ENCODE measurements at regions not wholly inside any gene's neighbourhood (a gene's known extent, or its start where the extent isn't known, plus 50 kb on each side); places are given as distances from the start of the nearest gene placed in this dataset.

DNA sequence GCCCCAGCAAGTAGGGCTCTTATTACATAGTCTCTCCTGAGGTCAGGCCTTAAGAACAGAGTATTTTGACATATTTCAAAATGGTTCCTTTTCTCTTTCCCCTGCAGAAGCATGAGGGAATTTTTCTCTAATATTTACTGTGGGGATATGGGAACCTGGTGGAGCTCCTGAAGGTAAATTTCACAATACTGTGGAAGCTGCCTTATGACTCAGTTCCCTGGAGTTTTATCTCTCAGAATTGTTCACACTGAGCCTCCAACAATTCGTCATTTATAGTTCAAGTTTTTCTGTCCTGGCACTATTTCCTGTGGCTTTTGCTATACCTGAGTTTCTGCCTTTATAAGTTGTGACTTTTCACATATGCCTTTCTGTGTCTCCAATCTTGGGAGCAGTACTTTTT is 607.2 kb upstream of the NDST4 start:
- POLR2A ChIA-PET (ENCODE audit: unreplicated experiment) = interaction anchor here (0.8 kb wide), 1 partner anchor 9 kb away, joined by 4 read pairs; no protein-coding TSS in a partner anchor

GRCh38 chr4:115711575-115711974 is 598.2 kb upstream of the NDST4 start:
- intact Hi-C loops (cut with micrococcal nuclease) = no loop called here
- H2AFZ ChIP-seq (ENCODE audit: low read length) = no peak overlapping the region
- no peak overlapping the region for H3K9ac ChIP-seq (ENCODE audit: low read length)
- no peaks in the 10 kb centered on the region for H3K27me3 ChIP-seq (ENCODE audit: low read length)
- ATAC-seq (no peak), DNase-seq (peak; percentile 4)
- H3K4me2 ChIP-seq (ENCODE audit: low read length) = no peak overlapping the region
- H3K9me3 ChIP-seq (ENCODE audit: low read length) = no peaks in the 10 kb centered on the region
- H3K4me3 ChIP-seq (ENCODE audit: low read length) = no peak overlapping the region
- H3K4me1 ChIP-seq (ENCODE audit: insufficient read depth, low read length) = no peaks in the 10 kb centered on the region
- H3K27ac ChIP-seq (ENCODE audit: low read length) = no peak overlapping the region
- ChIA-PET POLR2A (ENCODE audit: unreplicated experiment) (interaction anchor here (0.6 kb wide), 1 partner anchor 9 kb away, joined by 4 read pairs; no protein-coding TSS in a partner anchor), CTCF (no interaction called here)
- TF ChIP-seq EZH2phosphoT487 (IDR thresholded peaks at IDR 0.05; ENCODE audit: borderline replicate concordance, low read length) (no peak), EZH2 (IDR thresholded peaks at IDR 0.05; ENCODE audit: low read length, unreplicated experiment) (no peak)
- TF ChIP-seq, protein P1, sequence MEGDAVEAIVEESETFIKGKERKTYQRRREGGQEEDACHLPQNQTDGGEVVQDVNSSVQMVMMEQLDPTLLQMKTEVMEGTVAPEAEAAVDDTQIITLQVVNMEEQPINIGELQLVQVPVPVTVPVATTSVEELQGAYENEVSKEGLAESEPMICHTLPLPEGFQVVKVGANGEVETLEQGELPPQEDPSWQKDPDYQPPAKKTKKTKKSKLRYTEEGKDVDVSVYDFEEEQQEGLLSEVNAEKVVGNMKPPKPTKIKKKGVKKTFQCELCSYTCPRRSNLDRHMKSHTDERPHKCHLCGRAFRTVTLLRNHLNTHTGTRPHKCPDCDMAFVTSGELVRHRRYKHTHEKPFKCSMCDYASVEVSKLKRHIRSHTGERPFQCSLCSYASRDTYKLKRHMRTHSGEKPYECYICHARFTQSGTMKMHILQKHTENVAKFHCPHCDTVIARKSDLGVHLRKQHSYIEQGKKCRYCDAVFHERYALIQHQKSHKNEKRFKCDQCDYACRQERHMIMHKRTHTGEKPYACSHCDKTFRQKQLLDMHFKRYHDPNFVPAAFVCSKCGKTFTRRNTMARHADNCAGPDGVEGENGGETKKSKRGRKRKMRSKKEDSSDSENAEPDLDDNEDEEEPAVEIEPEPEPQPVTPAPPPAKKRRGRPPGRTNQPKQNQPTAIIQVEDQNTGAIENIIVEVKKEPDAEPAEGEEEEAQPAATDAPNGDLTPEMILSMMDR (conservative IDR thresholded peaks at IDR 0.05; ENCODE audit: low read depth, low read length) = no peak
- no peaks in the 10 kb centered on the region for H3K9me2 ChIP-seq (replicated peaks; ENCODE audit: low read length)
- no peaks in the 10 kb centered on the region for H3F3A ChIP-seq (ENCODE audit: low read length, unreplicated experiment)
- no peaks in the 10 kb centered on the region for H4K20me1 ChIP-seq (ENCODE audit: low read length)
- H3K36me3 ChIP-seq (ENCODE audit: low read depth, low read length) = no peaks in the 10 kb centered on the region
- no peaks in the 10 kb centered on the region for H3K79me2 ChIP-seq (ENCODE audit: low read length)
- BruUV-seq (replicated peaks) = no TSS peak

More for the DNA sequence above, 607.2 kb upstream of the NDST4 start:
- no peaks in the 10 kb centered on the region for H4K20me1 ChIP-seq (ENCODE audit: low read length)
- no peaks in the 10 kb centered on the region for H3K27me3 ChIP-seq (ENCODE audit: low read length)
- H3K9me3 ChIP-seq (ENCODE audit: low read length) = no peaks in the 10 kb centered on the region
- H3K9me2 ChIP-seq (replicated peaks; ENCODE audit: low read length) = no peaks in the 10 kb centered on the region
- H3K4me3 ChIP-seq (ENCODE audit: low read length) = no peak overlapping the region
- TF ChIP-seq, protein P1 (conservative IDR thresholded peaks at IDR 0.05; ENCODE audit: low read depth, low read length) = no peak
- TF ChIP-seq EZH2 (IDR thresholded peaks at IDR 0.05; ENCODE audit: low read length, unreplicated experiment) (no peak), EZH2phosphoT487 (IDR thresholded peaks at IDR 0.05; ENCODE audit: borderline replicate concordance, low read length) (no peak)
- no peak overlapping the region for H3K4me2 ChIP-seq (ENCODE audit: low read length)
- ATAC-seq (peak; percentile 27), DNase-seq (peak; percentile 46)
- no peaks in the 10 kb centered on the region for H3K79me2 ChIP-seq (ENCODE audit: low read length)
- no TSS peak for BruUV-seq (replicated peaks)
- intact Hi-C loops (cut with micrococcal nuclease) = no loop called here
- H2AFZ ChIP-seq (ENCODE audit: low read length) = no peak overlapping the region
- H3K4me1 ChIP-seq (ENCODE audit: insufficient read depth, low read length) = no peaks in the 10 kb centered on the region
- H3F3A ChIP-seq (ENCODE audit: low read length, unreplicated experiment) = no peaks in the 10 kb centered on the region
- no peaks in the 10 kb centered on the region for H3K36me3 ChIP-seq (ENCODE audit: low read depth, low read length)
- H3K9ac ChIP-seq (ENCODE audit: low read length) = no peak overlapping the region
- H3K27ac ChIP-seq (ENCODE audit: low read length) = no peak overlapping the region
- CTCF ChIA-PET = no interaction called here

DNA sequence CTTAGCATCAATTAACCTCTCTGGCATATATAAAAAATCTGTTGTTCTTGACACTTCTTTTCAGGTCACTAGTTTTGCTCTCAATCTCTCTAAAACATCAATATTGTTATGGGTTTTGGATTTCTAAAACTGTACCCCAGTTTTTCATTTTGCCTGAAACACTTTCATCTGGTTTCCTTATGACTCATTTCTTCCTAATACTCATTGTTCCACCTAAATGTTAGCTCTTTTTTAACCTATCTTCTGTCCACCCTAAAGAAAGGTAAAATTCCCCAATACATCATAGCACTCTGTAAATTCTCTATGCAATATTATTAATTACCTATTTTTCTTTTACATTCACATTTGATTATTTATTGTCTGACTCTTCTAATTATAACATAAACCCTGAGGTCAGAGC is 575.5 kb upstream of the NDST4 start:
- H3K4me2 ChIP-seq (ENCODE audit: low read length) = no peak overlapping the region

More for the DNA sequence above, 575.5 kb upstream of the NDST4 start:
- H3K9me2 ChIP-seq (replicated peaks; ENCODE audit: low read length) = no peaks in the 10 kb centered on the region
- ATAC-seq (no peak), DNase-seq (no peak)
- BruUV-seq (replicated peaks) = no TSS peak
- H3K9me3 ChIP-seq (ENCODE audit: low read length) = no peaks in the 10 kb centered on the region
- no peaks in the 10 kb centered on the region for H3K79me2 ChIP-seq (ENCODE audit: low read length)
- H3K27me3 ChIP-seq (ENCODE audit: low read length) = no peaks in the 10 kb centered on the region
- H3K36me3 ChIP-seq (ENCODE audit: low read depth, low read length) = no peaks in the 10 kb centered on the region
- H2AFZ ChIP-seq (ENCODE audit: low read length) = no peak overlapping the region
- ChIA-PET POLR2A (ENCODE audit: unreplicated experiment) (no interaction called here), CTCF (no interaction called here)
- no peak overlapping the region for H3K9ac ChIP-seq (ENCODE audit: low read length)
- no peak overlapping the region for H3K27ac ChIP-seq (ENCODE audit: low read length)
- no peak for TF ChIP-seq EZH2 (IDR thresholded peaks at IDR 0.05; ENCODE audit: low read length, unreplicated experiment)
- TF ChIP-seq, protein P1 (conservative IDR thresholded peaks at IDR 0.05; ENCODE audit: low read depth, low read length) = no peak
- TF ChIP-seq EZH2phosphoT487 (IDR thresholded peaks at IDR 0.05; ENCODE audit: borderline replicate concordance, low read length) = no peak
- H3F3A ChIP-seq (ENCODE audit: low read length, unreplicated experiment) = no peaks in the 10 kb centered on the region
- H3K4me1 ChIP-seq (ENCODE audit: insufficient read depth, low read length) = no peaks in the 10 kb centered on the region
- intact Hi-C loops (cut with micrococcal nuclease) = no loop called here
- no peak overlapping the region for H3K4me3 ChIP-seq (ENCODE audit: low read length)
- no peaks in the 10 kb centered on the region for H4K20me1 ChIP-seq (ENCODE audit: low read length)

All from PC-3 (cell line).